Endothelial cell of umbilical vein (primary cell): ENCODE measurements at regions not wholly inside any gene's neighbourhood (a gene's known extent, or its start where the extent isn't known, plus 50 kb on each side); places are given as distances from the start of the nearest gene placed in this dataset.

Source experiments
- BruUV-seq: library from RNA; stranded (reverse); fragments of 400-500 nt; replicated peaks from 2 replicates; lab custom pipeline; 2021; lab: Mats Ljungman, UMichigan
- CTCF ChIA-PET: fragments of 300-600, 350-600 bp; sonication (Branson Sonifier 250); formaldehyde crosslinking; loops from one replicate; lab custom pipeline; 2021; ENCODE audit warnings: antibody characterized with exemption, inconsistent platforms; lab: Charles Lee
- POLR2A ChIA-PET: fragments of 300-600, 350-600 bp; sonication (Branson Sonifier 250); formaldehyde crosslinking; loops from one replicate; lab custom pipeline; 2021; ENCODE audit warnings: antibody characterized with exemption, inconsistent platforms; lab: Charles Lee
- DNase-seq: peaks from one replicate; pipeline ENCODE4 v3.0.0-alpha.2; 2011; ENCODE audit warnings: low read depth, low spot score
- FAIRE-seq: peaks from 2 replicates; lab custom pipeline; 2011; peaks lifted over from hg19 to GRCh38; lab: Jason Lieb, UNC
- H2AFZ ChIP-seq: 2 replicates; pipeline ENCODE4 v1.6.0; 2012; ENCODE audit warnings: low read depth, low read length, control low read depth, inconsistent platforms
- H3K27ac ChIP-seq: 2 replicates; pipeline ENCODE4 v1.5.1; 2011; ENCODE audit warnings: low read depth, mild to moderate bottlenecking, control low read depth, low read length, moderate library complexity; ENCODE audit not compliant: insufficient read depth
- H3K27me3 ChIP-seq, 2 experiments: 2 replicates each; pipeline versions ENCODE4 v1.6.0 to v1.6.1; 2011; ENCODE audit warnings: low read length in 2 of 2, mixed read lengths in 1 of 2; ENCODE audit not compliant: control insufficient read depth in 2 of 2, insufficient read depth in 2 of 2
- H3K36me3 ChIP-seq, 2 experiments: 2 replicates in 1 of 2; 3 replicates in 1 of 2; pipeline ENCODE4 v1.5.1; 2011; ENCODE audit warnings: low read length in 2 of 2, mild to moderate bottlenecking in 1 of 2, moderate library complexity in 1 of 2; ENCODE audit not compliant: control insufficient read depth in 2 of 2, insufficient read depth in 2 of 2; ENCODE audit errors: extremely low read depth in 1 of 2
- H3K4me1 ChIP-seq: 3 replicates; pipeline ENCODE4 v1.5.1; 2011; ENCODE audit warnings: mild to moderate bottlenecking, low read length; ENCODE audit not compliant: control insufficient read depth, insufficient read depth; ENCODE audit errors: extremely low read depth
- H3K4me2 ChIP-seq: 2 replicates; pipeline ENCODE4 v1.6.1; 2011; ENCODE audit warnings: low read length, control low read depth, mixed read lengths; ENCODE audit not compliant: insufficient read depth
- H3K4me3 ChIP-seq, 3 experiments: fragments of 200-600 bp in 1 of 3; sonication (generic), shearing (Covaris generic) in 1 of 3; replicated peaks in 1 of 3; 2 replicates each; pipeline ENCODE4 v1.5.1; 2011 to 2016; ENCODE audit warnings: control low read depth in 3 of 3, low read length in 3 of 3, mild to moderate bottlenecking in 2 of 3, inconsistent platforms in 1 of 3, low read depth in 1 of 3, moderate library complexity in 1 of 3; ENCODE audit not compliant: insufficient read depth in 1 of 3
- H3K79me2 ChIP-seq: 2 replicates; pipeline ENCODE4 v1.6.0; 2012; ENCODE audit warnings: low read length, inconsistent platforms; ENCODE audit not compliant: control insufficient read depth, insufficient read depth
- H3K9ac ChIP-seq: replicated peaks from 2 replicates; pipeline ENCODE3; 2011; ENCODE audit warnings: low read length, control low read depth; ENCODE audit not compliant: insufficient read depth; ENCODE audit errors: extremely low read depth
- H3K9me1 ChIP-seq: replicated peaks from 3 replicates; pipeline ENCODE4 v1.6.0; 2011; ENCODE audit warnings: mild to moderate bottlenecking, low read length; ENCODE audit not compliant: control insufficient read depth, insufficient read depth; ENCODE audit errors: extremely low read depth
- H3K9me3 ChIP-seq: replicated peaks from 2 replicates; pipeline ENCODE4 v1.5.1; 2012; ENCODE audit warnings: low read length, inconsistent platforms; ENCODE audit not compliant: control insufficient read depth, insufficient read depth
- H4K20me1 ChIP-seq: replicated peaks from 2 replicates; pipeline ENCODE3; 2011; ENCODE audit warnings: mild to moderate bottlenecking, low read length; ENCODE audit not compliant: control insufficient read depth, insufficient read depth; ENCODE audit errors: extremely low read depth
- EZH2 ChIP-seq: IDR thresholded peaks from 2 replicates; pipeline ENCODE4 v1.6.1; 2012; ENCODE audit warnings: borderline replicate concordance, low read depth, mild to moderate bottlenecking, moderate library complexity, low read length, inconsistent platforms; ENCODE audit not compliant: severe bottlenecking
- FOS ChIP-seq: IDR thresholded peaks from 2 replicates; pipeline ENCODE4 v1.6.1; 2011; ENCODE audit warnings: mild to moderate bottlenecking, low read length, moderate library complexity, borderline replicate concordance; ENCODE audit not compliant: insufficient read depth
- GATA2 ChIP-seq: IDR thresholded peaks from 2 replicates; pipeline ENCODE4 v1.7.0; 2011; ENCODE audit warnings: low read depth, mild to moderate bottlenecking, moderate library complexity, mixed read lengths, low read length; ENCODE audit not compliant: insufficient read length, insufficient read depth
- JUN ChIP-seq: IDR thresholded peaks from 2 replicates; pipeline ENCODE4 v1.6.1; 2011; ENCODE audit warnings: borderline replicate concordance, low read depth; ENCODE audit not compliant: insufficient read length, insufficient read depth
- MYC ChIP-seq: IDR thresholded peaks from one replicate; pipeline ENCODE4 v1.6.1; 2011; ENCODE audit warnings: mild to moderate bottlenecking, low read depth, low read length
- POLR2A ChIP-seq: IDR thresholded peaks from 2 replicates; pipeline ENCODE4 v1.6.1; 2012; ENCODE audit warnings: low read depth, mild to moderate bottlenecking, control low read depth, low read length
- POLR2AphosphoS5 ChIP-seq: IDR thresholded peaks from 2 replicates; pipeline ENCODE4 v1.6.1; 2012; ENCODE audit warnings: low read depth, mild to moderate bottlenecking, control low read depth, low read length, moderate library complexity; ENCODE audit not compliant: insufficient read depth
- dilution Hi-C: fragments of 300-500 bp; cut with MboI; formaldehyde crosslinking; loops from one replicate; pipeline ENCODE4 v1.15.0; 2019; ENCODE audit warnings: low sequenced_read_pairs; ENCODE audit not compliant: extremely low pct_ligation_motif_present
- intact Hi-C: fragments of 100-400 bp; cut with micrococcal nuclease; formaldehyde crosslinking; loops from one replicate; pipeline ENCODE4 v1.10.0; 2022
- TF ChIP-seq, protein P1 (sequence below), 2 donors: IDR thresholded peaks; 1 replicate in 1 of 2; 2 replicates in 1 of 2; pipeline ENCODE4 v1.5.1; 2011; ENCODE audit warnings: low read length in 2 of 2, mild to moderate bottlenecking in 2 of 2, moderate library complexity in 2 of 2, control low read depth in 1 of 2, inconsistent platforms in 1 of 2, low read depth in 1 of 2; ENCODE audit not compliant: insufficient read depth in 1 of 2; ENCODE audit errors: extremely low read depth in 1 of 2
- TF ChIP-seq, protein P2 (sequence below): IDR thresholded peaks from 2 replicates; pipeline ENCODE4 v1.6.1; 2011; ENCODE audit not compliant: insufficient read depth, insufficient read length

GRCh38 chr16:48087639-48088038 is 68.2 kb downstream of the ABCC12 start:
- TF ChIP-seq, protein P1, sequence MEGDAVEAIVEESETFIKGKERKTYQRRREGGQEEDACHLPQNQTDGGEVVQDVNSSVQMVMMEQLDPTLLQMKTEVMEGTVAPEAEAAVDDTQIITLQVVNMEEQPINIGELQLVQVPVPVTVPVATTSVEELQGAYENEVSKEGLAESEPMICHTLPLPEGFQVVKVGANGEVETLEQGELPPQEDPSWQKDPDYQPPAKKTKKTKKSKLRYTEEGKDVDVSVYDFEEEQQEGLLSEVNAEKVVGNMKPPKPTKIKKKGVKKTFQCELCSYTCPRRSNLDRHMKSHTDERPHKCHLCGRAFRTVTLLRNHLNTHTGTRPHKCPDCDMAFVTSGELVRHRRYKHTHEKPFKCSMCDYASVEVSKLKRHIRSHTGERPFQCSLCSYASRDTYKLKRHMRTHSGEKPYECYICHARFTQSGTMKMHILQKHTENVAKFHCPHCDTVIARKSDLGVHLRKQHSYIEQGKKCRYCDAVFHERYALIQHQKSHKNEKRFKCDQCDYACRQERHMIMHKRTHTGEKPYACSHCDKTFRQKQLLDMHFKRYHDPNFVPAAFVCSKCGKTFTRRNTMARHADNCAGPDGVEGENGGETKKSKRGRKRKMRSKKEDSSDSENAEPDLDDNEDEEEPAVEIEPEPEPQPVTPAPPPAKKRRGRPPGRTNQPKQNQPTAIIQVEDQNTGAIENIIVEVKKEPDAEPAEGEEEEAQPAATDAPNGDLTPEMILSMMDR (IDR thresholded peaks at IDR 0.05; ENCODE audit: extremely low read depth in 1 of 2, insufficient read depth in 1 of 2, low read depth in 1 of 2, low read length in 2 of 2), result no peak
- TF ChIP-seq MYC, result no peak
- no peak for TF ChIP-seq JUN
- TF ChIP-seq, protein P2, sequence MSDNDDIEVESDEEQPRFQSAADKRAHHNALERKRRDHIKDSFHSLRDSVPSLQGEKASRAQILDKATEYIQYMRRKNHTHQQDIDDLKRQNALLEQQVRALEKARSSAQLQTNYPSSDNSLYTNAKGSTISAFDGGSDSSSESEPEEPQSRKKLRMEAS, result no peak
- no peak for TF ChIP-seq POLR2AphosphoS5
- no peak for TF ChIP-seq GATA2
- no peak for TF ChIP-seq FOS
- TF ChIP-seq EZH2, result no peak
- no peak for TF ChIP-seq POLR2A
- Histone ChIP-seq H4K20me1 (no peaks in the 10 kb centered on the region), H3K4me3 (no peak overlapping the region), H3K79me2 (no peaks in the 10 kb centered on the region), H3K27me3 (no peaks in the 10 kb centered on the region), H3K9ac (no peak overlapping the region), H3K9me1 (no peaks in the 10 kb centered on the region), H3K27ac (no peak overlapping the region), H3K4me1 (no peaks in the 10 kb centered on the region), H3K36me3 (no peaks in the 10 kb centered on the region), H3K9me3 (no peaks in the 10 kb centered on the region), H2AFZ (no peak overlapping the region), H3K4me2 (no peak overlapping the region)
- BruUV-seq, result no TSS peak
- dilution Hi-C loops (no loop called here), intact Hi-C loops (no loop called here)
- ChIA-PET CTCF (no interaction called here), POLR2A (no interaction called here)
- DNase-seq, result no peak
- FAIRE-seq, result no peak
